Chondrocyte (in vitro differentiated cells): ENCODE measurements at regions not wholly inside any gene's neighbourhood (a gene's known extent, or its start where the extent isn't known, plus 50 kb on each side); places are given as distances from the start of the nearest gene placed in this dataset.
"Not testable (repeated sequence)": the region's sequence is repeated elsewhere in the genome, so short reads cannot be mapped to it uniquely, and the experiment has no call there.

Source experiments
- DNase-seq: peaks from one replicate; pipeline ENCODE4 v3.0.0; 2021; ENCODE audit warnings: mixed read lengths, low spot score
- H3K27ac Mint-ChIP-seq: one replicate; pipeline ENCODE4 v1.8.0; 2021; ENCODE audit warnings: mild to moderate bottlenecking, moderate library complexity, mixed read lengths; ENCODE audit not compliant: unreplicated experiment
- H3K27me3 Mint-ChIP-seq: 2 replicates; pipeline ENCODE4 v1.8.0; 2021; ENCODE audit warnings: low read depth, mixed read lengths
- H3K36me3 Mint-ChIP-seq: 2 replicates; pipeline ENCODE4 v1.8.0; 2021; ENCODE audit warnings: low read depth, mixed read lengths
- H3K4me1 Mint-ChIP-seq: 2 replicates; pipeline ENCODE4 v1.8.0; 2021; ENCODE audit warnings: low read depth, mild to moderate bottlenecking, mixed read lengths
- H3K4me3 Mint-ChIP-seq: one replicate; pipeline ENCODE4 v1.8.0; 2021; ENCODE audit warnings: mild to moderate bottlenecking, moderate library complexity, mixed read lengths; ENCODE audit not compliant: unreplicated experiment
- H3K9me3 Mint-ChIP-seq: 2 replicates; pipeline ENCODE4 v1.8.0; 2021; ENCODE audit warnings: low read depth, mixed read lengths
- CTCF ChIP-seq: fragments of 200-600 bp; sonication (generic); IDR thresholded peaks from 2 replicates; pipeline ENCODE4 v1.5.0; 2021; ENCODE audit warnings: antibody characterized with exemption, mild to moderate bottlenecking, moderate library complexity

- H3K4me3 Mint-ChIP-seq = no peak overlapping the region
- DNase-seq = no peak
- H3K27me3 Mint-ChIP-seq = no peaks in the 10 kb centered on the region
- H3K9me3 Mint-ChIP-seq = no peaks in the 10 kb centered on the region
- no peaks in the 10 kb centered on the region for H3K36me3 Mint-ChIP-seq
- no peak for TF ChIP-seq CTCF
- no peaks in the 10 kb centered on the region for H3K4me1 Mint-ChIP-seq
- H3K27ac Mint-ChIP-seq = no peak overlapping the region
These were observed 2405.8 kb downstream of the PCDH7 start for GRCh38 chr4:33126002-33126401.

GRCh38 chr4:33130662-33131061 lies 2410.5 kb downstream of the PCDH7 start:
- not testable (repeated sequence) for H3K27me3 Mint-ChIP-seq, H3K4me3 Mint-ChIP-seq

GRCh38 chr4:33133723-33134122 lies 2413.6 kb downstream of the PCDH7 start:
- TF ChIP-seq CTCF = no peak
- no peak for DNase-seq
- Mint-ChIP-seq H3K9me3 (no peaks in the 10 kb centered on the region), H3K36me3 (no peaks in the 10 kb centered on the region), H3K4me1 (peaks cover 11% of the 10 kb centered on the region), H3K27ac (no peak overlapping the region), H3K4me3 (no peak overlapping the region), H3K27me3 (no peaks in the 10 kb centered on the region)

More at GRCh38 chr4:33130662-33131061, 2410.5 kb downstream of the PCDH7 start:
- H3K4me1 Mint-ChIP-seq, DNase-seq, H3K27ac Mint-ChIP-seq, H3K9me3 Mint-ChIP-seq, H3K36me3 Mint-ChIP-seq: not testable (repeated sequence)

GRCh38 chr4:33134366-33134765 lies 2414.2 kb downstream of the PCDH7 start:
- no peak for DNase-seq
- Mint-ChIP-seq H3K4me3 (no peak overlapping the region), H3K4me1 (peaks cover 11% of the 10 kb centered on the region), H3K9me3 (no peaks in the 10 kb centered on the region), H3K27me3 (no peaks in the 10 kb centered on the region), H3K36me3 (no peaks in the 10 kb centered on the region), H3K27ac (no peak overlapping the region)
- TF ChIP-seq CTCF = no peak

- peaks cover 1% of the 10 kb centered on the region for H3K36me3 Mint-ChIP-seq
- TF ChIP-seq CTCF = no peak
- no peak overlapping the region for H3K27ac Mint-ChIP-seq
- DNase-seq = no peak
- no peak overlapping the region for H3K4me3 Mint-ChIP-seq
- H3K27me3 Mint-ChIP-seq = no peaks in the 10 kb centered on the region
- peaks cover 11% of the 10 kb centered on the region for H3K9me3 Mint-ChIP-seq
- peaks cover 12% of the 10 kb centered on the region for H3K4me1 Mint-ChIP-seq
These were observed 2429.7 kb downstream of the PCDH7 start for GRCh38 chr4:33149658-33150524.

- Mint-ChIP-seq H3K4me3 (no peak overlapping the region), H3K9me3 (peaks cover 13% of the 10 kb centered on the region), H3K36me3 (peaks cover 1% of the 10 kb centered on the region), H3K27ac (no peak overlapping the region), H3K4me1 (peaks cover 12% of the 10 kb centered on the region), H3K27me3 (no peaks in the 10 kb centered on the region)
- no peak for TF ChIP-seq CTCF
- DNase-seq = no peak
These were observed 2430.3 kb downstream of the PCDH7 start for GRCh38 chr4:33150525-33150910.
